NT2/D1 (cell line): ENCODE measurements at regions not wholly inside any gene's neighbourhood (a gene's known extent, or its start where the extent isn't known, plus 50 kb on each side); places are given as distances from the start of the nearest gene placed in this dataset.

Experiments
- DNase-seq: peaks from one replicate; pipeline ENCODE4 v3.0.0-alpha.2; 2011; ENCODE audit warnings: low read depth, low spot score
- H3K27me3 ChIP-seq: 2 replicates; pipeline ENCODE4 v1.6.0; 2011; ENCODE audit warnings: mild to moderate bottlenecking; ENCODE audit not compliant: insufficient read length, insufficient read depth
- H3K36me3 ChIP-seq: 2 replicates; pipeline ENCODE4 v1.6.1; 2011; ENCODE audit warnings: mild to moderate bottlenecking, low read length, mixed read lengths; ENCODE audit not compliant: insufficient read depth, insufficient read length
- H3K4me1 ChIP-seq: 2 replicates; pipeline ENCODE4 v1.5.1; 2011; ENCODE audit not compliant: insufficient read depth, insufficient read length
- H3K4me3 ChIP-seq: 2 replicates; pipeline ENCODE4 v1.5.1; 2011; ENCODE audit warnings: low read depth; ENCODE audit not compliant: insufficient read length
- H3K9ac ChIP-seq: 2 replicates; pipeline ENCODE4 v1.6.0; 2011; ENCODE audit warnings: low read depth; ENCODE audit not compliant: insufficient read length
- H3K9me3 ChIP-seq: 2 replicates; pipeline ENCODE4 v1.5.1; 2011; ENCODE audit warnings: mild to moderate bottlenecking, low read length; ENCODE audit not compliant: insufficient read depth
- SUZ12 ChIP-seq: IDR thresholded peaks from 2 replicates; pipeline ENCODE4 v1.6.1; 2011; ENCODE audit not compliant: insufficient read length, insufficient read depth; ENCODE audit errors: extremely low read depth
- YY1 ChIP-seq: IDR thresholded peaks from 2 replicates; pipeline ENCODE4 v1.6.1; 2011; ENCODE audit not compliant: insufficient read length, insufficient read depth
- ZNF274 ChIP-seq: IDR thresholded peaks from 2 replicates; pipeline ENCODE4 v1.6.1; 2011; ENCODE audit warnings: mild to moderate bottlenecking, low read depth, low read length

- Histone ChIP-seq H3K9me3 (no peaks in the 10 kb centered on the region; the same call in 1 of the 2 replicates), H3K4me3 (no peak overlapping the region), H3K36me3 (no peaks in the 10 kb centered on the region), H3K27me3 (no peaks in the 10 kb centered on the region), H3K9ac (no peak overlapping the region), H3K4me1 (no peaks in the 10 kb centered on the region)
- TF ChIP-seq YY1 (no peak), ZNF274 (no peak), SUZ12 (no peak)
- DNase-seq, result no peak
Observed at GRCh38 chr11:130796828-130797227, 119.5 kb downstream of the SNX19 start.

DNA sequence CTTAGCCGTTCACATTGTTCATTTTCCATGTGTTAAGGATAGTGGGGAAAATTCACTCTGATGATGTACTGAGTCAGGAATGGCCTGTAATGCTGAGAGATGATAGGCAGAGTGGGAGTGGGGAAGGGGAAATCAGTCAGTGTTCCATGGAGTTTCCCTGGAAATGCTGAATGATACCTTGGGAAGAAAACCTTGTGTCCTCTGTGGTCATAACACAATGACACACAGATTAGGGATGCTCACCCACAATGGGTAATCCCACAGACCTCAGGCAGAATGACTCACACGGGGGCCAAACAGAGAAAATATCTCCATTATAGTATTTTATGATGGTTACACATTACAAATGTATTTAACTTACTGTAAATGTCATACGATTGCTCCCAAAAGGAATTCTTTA, 118.0 kb downstream of the SNX19 start:
- H3K9me3 ChIP-seq, result no peaks in the 10 kb centered on the region; the same call in 1 of the 2 replicates
- no peaks in the 10 kb centered on the region for H3K36me3 ChIP-seq
- TF ChIP-seq YY1 (no peak), ZNF274 (no peak), SUZ12 (no peak)
- H3K27me3 ChIP-seq, result no peaks in the 10 kb centered on the region
- H3K4me1 ChIP-seq, result no peaks in the 10 kb centered on the region
- H3K9ac ChIP-seq, result no peak overlapping the region
- H3K4me3 ChIP-seq, result no peak overlapping the region
- DNase-seq, result no peak

GRCh38 chr11:130798801-130799200, 117.5 kb downstream of the SNX19 start:
- no peak overlapping the region for H3K4me3 ChIP-seq
- no peak for DNase-seq
- no peaks in the 10 kb centered on the region; the same call in 1 of the 2 replicates for H3K9me3 ChIP-seq
- no peaks in the 10 kb centered on the region for H3K27me3 ChIP-seq
- TF ChIP-seq ZNF274 (no peak), YY1 (no peak), SUZ12 (no peak)
- no peak overlapping the region for H3K9ac ChIP-seq
- H3K4me1 ChIP-seq, result no peaks in the 10 kb centered on the region
- no peaks in the 10 kb centered on the region for H3K36me3 ChIP-seq

DNA sequence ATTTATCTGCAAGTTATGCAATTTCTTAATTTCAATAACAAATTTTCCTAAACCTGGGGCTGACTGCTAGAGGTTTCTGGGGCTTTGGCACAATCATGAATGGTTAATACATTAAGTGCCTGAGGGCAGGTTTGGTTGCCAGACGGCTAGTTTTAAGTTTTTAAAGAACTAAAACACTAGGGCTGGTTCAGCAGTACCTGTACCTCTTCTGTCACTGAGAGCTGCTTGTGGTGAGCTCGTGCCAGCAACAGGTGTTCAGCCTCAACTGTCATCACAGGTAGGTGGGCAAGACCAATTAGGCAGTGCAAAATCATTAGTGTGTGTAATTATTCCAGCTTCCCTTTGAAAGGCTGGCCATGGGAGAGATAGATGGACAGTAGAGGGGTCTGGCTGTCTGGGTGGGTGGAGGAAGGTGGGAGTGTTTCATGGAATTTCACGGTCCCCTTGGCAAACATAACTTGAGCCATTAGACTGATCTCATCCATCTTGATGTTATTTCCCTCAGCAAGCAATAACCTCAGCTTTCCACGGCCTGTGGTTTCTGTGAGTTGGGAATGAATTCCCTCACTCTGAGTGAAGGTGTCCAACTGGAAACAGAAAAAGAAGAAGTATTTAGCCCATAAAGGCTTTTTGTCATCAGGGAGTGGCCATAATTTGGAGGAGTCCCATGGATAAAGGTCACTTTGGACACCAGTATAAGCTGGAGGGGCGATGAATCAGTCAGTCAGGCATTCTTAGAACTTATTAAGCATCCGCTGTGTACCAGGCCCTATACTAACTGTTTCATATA, 114.8 kb downstream of the SNX19 start:
- Histone ChIP-seq H3K9ac (no peak overlapping the region), H3K4me1 (no peaks in the 10 kb centered on the region), H3K27me3 (no peaks in the 10 kb centered on the region), H3K9me3 (no peaks in the 10 kb centered on the region; the same call in 1 of the 2 replicates), H3K36me3 (no peaks in the 10 kb centered on the region), H3K4me3 (no peak overlapping the region)
- TF ChIP-seq YY1 (no peak), ZNF274 (no peak), SUZ12 (no peak)
- DNase-seq, result no peak

- Histone ChIP-seq H3K4me1 (no peaks in the 10 kb centered on the region), H3K36me3 (no peaks in the 10 kb centered on the region), H3K9me3 (no peaks in the 10 kb centered on the region; the same call in 1 of the 2 replicates), H3K4me3 (no peak overlapping the region), H3K27me3 (no peaks in the 10 kb centered on the region), H3K9ac (no peak overlapping the region)
- TF ChIP-seq ZNF274, result no peak
- TF ChIP-seq YY1, result no peak
- no peak for TF ChIP-seq SUZ12
- DNase-seq, result no peak
Observed at GRCh38 chr11:130802567-130802966, 113.7 kb downstream of the SNX19 start.

- Histone ChIP-seq H3K27me3 (no peaks in the 10 kb centered on the region), H3K9me3 (no peaks in the 10 kb centered on the region; the same call in 1 of the 2 replicates), H3K9ac (no peak overlapping the region), H3K36me3 (no peaks in the 10 kb centered on the region), H3K4me1 (no peaks in the 10 kb centered on the region), H3K4me3 (no peak overlapping the region)
- TF ChIP-seq YY1 (no peak), SUZ12 (no peak), ZNF274 (no peak)
- DNase-seq, result no peak
Observed at GRCh38 chr11:130804306-130805076, 111.8 kb downstream of the SNX19 start.

GRCh38 chr11:130806746-130807145, 109.5 kb downstream of the SNX19 start:
- H3K4me1 ChIP-seq, result no peaks in the 10 kb centered on the region
- H3K9me3 ChIP-seq, result no peaks in the 10 kb centered on the region
- TF ChIP-seq ZNF274, result no peak
- no peak for TF ChIP-seq SUZ12
- no peak for TF ChIP-seq YY1
- no peaks in the 10 kb centered on the region for H3K36me3 ChIP-seq
- no peaks in the 10 kb centered on the region for H3K27me3 ChIP-seq
- no peak for DNase-seq
- no peak overlapping the region for H3K9ac ChIP-seq
- no peak overlapping the region for H3K4me3 ChIP-seq
